T-helper 2 cell treated with Interferon-gamma antibody and Interleukin-4, amounts not matched to agents 5 μg/mL and 100 μg/mL, for 36 hours (primary cell): ENCODE measurements at regions not wholly inside any gene's neighbourhood (a gene's known extent, or its start where the extent isn't known, plus 50 kb on each side); places are given as distances from the start of the nearest gene placed in this dataset.
"Not testable (repeated sequence)": the region's sequence is repeated elsewhere in the genome, so short reads cannot be mapped to it uniquely, and the experiment has no call there.

ENCODE experiments used
- DNase-seq: peaks from one replicate; pipeline ENCODE4 v3.0.0; 2021; ENCODE audit warnings: low spot score
- H3K27ac Mint-ChIP-seq: one replicate; pipeline ENCODE4 v1.8.0; 2021; ENCODE audit warnings: mild to moderate bottlenecking, mixed read lengths
- H3K27me3 Mint-ChIP-seq: one replicate; pipeline ENCODE4 v1.8.0; 2021; ENCODE audit warnings: low read depth, mixed read lengths
- H3K36me3 Mint-ChIP-seq: one replicate; pipeline ENCODE4 v1.8.0; 2021; ENCODE audit warnings: low read depth, mixed read lengths
- H3K4me1 Mint-ChIP-seq: one replicate; pipeline ENCODE4 v1.8.0; 2021; ENCODE audit warnings: low read depth, mixed read lengths
- H3K4me3 Mint-ChIP-seq: one replicate; pipeline ENCODE4 v1.8.0; 2022; ENCODE audit warnings: mild to moderate bottlenecking, moderate library complexity, mixed read lengths
- H3K9me3 Mint-ChIP-seq: one replicate; pipeline ENCODE4 v1.8.0; 2021; ENCODE audit warnings: mixed read lengths

DNA sequence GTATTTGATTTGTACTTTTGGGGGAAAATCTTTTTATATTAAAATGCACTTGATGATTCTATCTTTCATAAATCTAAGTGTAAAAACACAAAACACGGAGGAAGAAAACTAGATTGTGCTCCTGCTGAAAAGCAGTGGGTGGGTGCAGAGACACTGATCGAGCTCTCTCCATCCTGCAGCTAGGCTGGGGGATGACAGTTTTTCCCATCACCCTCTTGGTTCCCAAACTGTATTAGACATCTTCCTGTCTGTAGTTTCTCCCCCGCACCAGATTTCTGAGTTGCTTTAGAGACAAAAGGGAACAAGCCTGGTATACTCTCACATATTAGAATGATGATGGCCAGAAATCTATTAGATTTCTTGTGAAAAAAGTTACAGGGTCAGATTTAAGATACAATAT lies 99.6 kb downstream of the FAM114A2 start:
- H3K4me3 Mint-ChIP-seq: no peak overlapping the region
- H3K4me1 Mint-ChIP-seq: no peaks in the 10 kb centered on the region
- DNase-seq: no peak
- H3K27ac Mint-ChIP-seq: no peak overlapping the region
- peaks cover 62% of the 10 kb centered on the region for H3K9me3 Mint-ChIP-seq
- no peaks in the 10 kb centered on the region for H3K36me3 Mint-ChIP-seq
- H3K27me3 Mint-ChIP-seq: no peaks in the 10 kb centered on the region

DNA sequence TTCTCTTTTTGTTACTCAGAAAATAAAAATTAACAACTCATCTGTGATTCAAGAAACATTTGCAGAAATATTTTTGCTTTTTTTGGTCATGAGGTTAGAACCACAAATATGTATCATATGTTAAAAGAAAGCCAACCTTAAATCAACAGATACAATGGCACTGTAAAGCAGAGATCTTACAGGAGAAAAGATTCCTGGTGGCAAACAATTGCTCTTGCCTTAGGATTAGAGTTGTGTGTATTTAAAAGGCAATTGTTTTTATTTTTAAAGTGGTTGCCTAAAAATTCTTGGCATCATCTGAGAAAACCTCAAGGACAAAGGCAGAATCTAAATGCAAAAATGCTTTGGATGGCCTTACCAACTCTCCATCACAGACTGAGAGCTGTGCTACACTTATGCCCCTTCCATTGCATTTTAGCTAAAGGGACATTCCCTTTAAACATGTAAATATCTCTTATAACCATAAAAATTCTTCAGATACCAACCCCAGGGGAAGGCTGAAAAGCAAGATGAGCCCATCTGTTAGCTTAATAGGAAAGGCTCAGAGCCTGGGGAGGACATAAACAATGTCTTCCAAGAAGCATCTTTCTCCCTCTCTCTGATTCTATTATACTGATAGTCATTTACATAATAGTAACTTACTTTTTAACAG lies 100.4 kb downstream of the FAM114A2 start:
- no peak overlapping the region for H3K27ac Mint-ChIP-seq
- no peak overlapping the region for H3K4me3 Mint-ChIP-seq
- H3K27me3 Mint-ChIP-seq: no peaks in the 10 kb centered on the region
- peaks cover 55% of the 10 kb centered on the region for H3K9me3 Mint-ChIP-seq
- no peaks in the 10 kb centered on the region for H3K4me1 Mint-ChIP-seq
- DNase-seq: no peak
- H3K36me3 Mint-ChIP-seq: no peaks in the 10 kb centered on the region

GRCh38 chr5:153937661-153938060 lies 101.0 kb downstream of the FAM114A2 start:
- no peaks in the 10 kb centered on the region for H3K27me3 Mint-ChIP-seq
- no peaks in the 10 kb centered on the region for H3K36me3 Mint-ChIP-seq
- H3K27ac Mint-ChIP-seq: no peak overlapping the region
- H3K9me3 Mint-ChIP-seq: peaks cover 52% of the 10 kb centered on the region
- no peak for DNase-seq
- no peaks in the 10 kb centered on the region for H3K4me1 Mint-ChIP-seq
- H3K4me3 Mint-ChIP-seq: no peak overlapping the region

DNA sequence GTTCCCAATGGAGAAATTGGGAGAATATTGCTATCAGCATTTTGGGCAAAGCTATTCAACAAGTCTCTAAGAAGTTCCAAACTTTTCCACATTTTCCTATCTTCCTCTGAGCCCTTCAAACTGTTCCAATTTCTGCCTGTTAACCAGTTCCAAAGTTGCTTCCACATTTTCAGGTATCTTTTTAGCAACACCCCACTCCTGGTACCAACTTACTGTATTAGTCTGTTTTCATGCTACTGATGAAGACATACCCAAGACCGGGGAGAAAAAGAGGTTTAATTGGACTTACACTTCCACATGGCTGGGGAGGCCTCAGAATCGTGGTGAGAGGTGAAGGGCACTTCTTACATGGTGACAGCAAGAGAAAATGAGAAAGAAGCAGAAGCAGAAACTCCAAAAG lies 103.6 kb downstream of the FAM114A2 start:
- DNase-seq, H3K4me3 Mint-ChIP-seq, H3K36me3 Mint-ChIP-seq, H3K27me3 Mint-ChIP-seq, H3K4me1 Mint-ChIP-seq, H3K27ac Mint-ChIP-seq: not testable (repeated sequence)
- H3K9me3 Mint-ChIP-seq: peaks cover 27% of the 10 kb centered on the region

- Mint-ChIP-seq H3K27me3 (no peaks in the 10 kb centered on the region), H3K4me3 (no peak overlapping the region), H3K27ac (no peak overlapping the region), H3K9me3 (no peaks in the 10 kb centered on the region), H3K4me1 (no peaks in the 10 kb centered on the region), H3K36me3 (no peaks in the 10 kb centered on the region)
- DNase-seq: no peak
Observed at GRCh38 chr5:153926201-153926600, 112.5 kb downstream of the FAM114A2 start.

- Mint-ChIP-seq H3K4me3 (no peak overlapping the region), H3K27me3 (no peaks in the 10 kb centered on the region), H3K4me1 (no peaks in the 10 kb centered on the region), H3K27ac (no peak overlapping the region), H3K36me3 (no peaks in the 10 kb centered on the region), H3K9me3 (no peaks in the 10 kb centered on the region)
- DNase-seq: no peak
Observed at GRCh38 chr5:153919161-153919560, 119.5 kb downstream of the FAM114A2 start.

DNA sequence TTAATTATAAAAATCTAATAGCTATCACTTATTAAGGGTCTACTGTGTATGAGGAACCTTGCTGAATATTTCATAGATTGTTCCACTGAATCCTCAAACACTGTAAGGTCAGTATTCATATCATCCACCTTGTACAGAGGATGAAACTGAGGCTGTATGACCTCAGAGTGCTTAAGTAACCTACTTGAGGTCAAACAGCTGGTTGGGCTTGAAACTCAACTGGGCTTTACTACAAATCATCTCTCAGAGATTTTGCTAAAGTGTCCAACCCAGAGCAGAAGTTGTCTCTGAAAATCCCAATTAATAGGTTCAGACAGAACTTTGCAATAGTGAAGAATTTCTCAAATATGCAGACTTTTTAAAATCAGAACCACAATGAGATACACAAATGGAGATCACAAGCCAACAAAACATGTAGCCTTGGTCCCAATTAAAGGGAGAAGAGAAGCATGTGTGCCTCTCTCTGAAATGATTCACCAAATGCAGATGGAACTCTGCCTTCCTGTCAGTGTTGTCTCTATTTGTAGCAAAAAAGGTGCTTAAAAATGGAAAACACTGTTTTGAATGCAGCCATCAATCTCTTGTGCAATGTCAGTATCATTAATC lies 131.4 kb downstream of the FAM114A2 start:
- H3K27ac Mint-ChIP-seq: no peak overlapping the region

GRCh38 chr5:153905219-153905618 lies 133.5 kb downstream of the FAM114A2 start:
- no peaks in the 10 kb centered on the region for H3K4me1 Mint-ChIP-seq
- H3K9me3 Mint-ChIP-seq: no peaks in the 10 kb centered on the region
- H3K27me3 Mint-ChIP-seq: no peaks in the 10 kb centered on the region
- no peak overlapping the region for H3K4me3 Mint-ChIP-seq
- no peaks in the 10 kb centered on the region for H3K36me3 Mint-ChIP-seq
- H3K27ac Mint-ChIP-seq: no peak overlapping the region
- DNase-seq: no peak

More for the DNA sequence above, 131.4 kb downstream of the FAM114A2 start:
- Mint-ChIP-seq H3K36me3 (no peaks in the 10 kb centered on the region), H3K27me3 (no peaks in the 10 kb centered on the region), H3K9me3 (no peaks in the 10 kb centered on the region), H3K4me1 (no peaks in the 10 kb centered on the region), H3K4me3 (no peak overlapping the region)
- DNase-seq: no peak

DNA sequence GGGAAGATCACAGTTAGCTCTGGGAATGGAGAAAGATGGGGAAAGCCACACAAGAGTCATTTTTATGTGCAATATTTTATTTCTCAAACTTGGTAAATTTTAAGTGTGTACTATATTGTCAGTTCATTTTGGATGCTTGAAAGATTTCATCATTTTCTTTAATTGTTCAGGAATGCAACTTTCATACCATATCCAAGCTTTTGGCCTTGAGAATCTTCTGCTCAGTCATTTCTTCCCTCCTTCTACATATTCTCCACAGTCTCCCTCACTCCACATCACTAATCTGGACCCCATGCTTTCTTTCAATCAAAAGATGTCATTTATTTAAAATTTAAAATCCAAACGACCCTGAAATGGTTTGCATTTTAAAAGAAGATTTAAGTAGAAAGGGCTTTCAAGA lies 135.4 kb downstream of the FAM114A2 start:
- Mint-ChIP-seq H3K9me3 (no peaks in the 10 kb centered on the region), H3K4me1 (no peaks in the 10 kb centered on the region), H3K36me3 (no peaks in the 10 kb centered on the region), H3K27ac (no peak overlapping the region), H3K4me3 (no peak overlapping the region), H3K27me3 (no peaks in the 10 kb centered on the region)
- DNase-seq: no peak

DNA sequence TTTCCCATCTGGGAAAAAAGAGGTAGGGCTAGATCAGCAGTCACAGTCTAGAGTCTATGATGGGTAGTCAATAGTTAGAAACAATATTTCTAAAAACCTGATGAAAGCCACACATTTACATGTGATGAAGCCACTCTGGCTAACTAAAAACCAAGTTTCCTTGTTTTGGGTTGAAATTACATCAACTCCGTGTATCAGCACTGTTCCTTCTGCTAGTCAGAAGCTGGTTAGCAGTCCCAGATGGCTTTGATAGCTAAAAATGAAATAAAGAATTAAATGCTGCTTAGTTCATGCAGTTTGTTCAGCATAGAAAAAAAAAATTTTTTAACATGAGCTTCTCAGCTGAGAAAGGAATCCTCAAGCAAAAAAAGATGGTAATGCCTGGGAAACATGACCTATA lies 136.7 kb downstream of the FAM114A2 start:
- no peaks in the 10 kb centered on the region for H3K4me1 Mint-ChIP-seq
- H3K27ac Mint-ChIP-seq: no peak overlapping the region
- H3K9me3 Mint-ChIP-seq: no peaks in the 10 kb centered on the region
- H3K36me3 Mint-ChIP-seq: no peaks in the 10 kb centered on the region
- no peaks in the 10 kb centered on the region for H3K27me3 Mint-ChIP-seq
- DNase-seq: no peak
- no peak overlapping the region for H3K4me3 Mint-ChIP-seq

GRCh38 chr5:153901449-153901848 lies 137.3 kb downstream of the FAM114A2 start:
- Mint-ChIP-seq H3K4me1 (no peaks in the 10 kb centered on the region), H3K9me3 (no peaks in the 10 kb centered on the region), H3K36me3 (no peaks in the 10 kb centered on the region), H3K27me3 (no peaks in the 10 kb centered on the region), H3K27ac (no peak overlapping the region), H3K4me3 (no peak overlapping the region)
- no peak for DNase-seq

DNA sequence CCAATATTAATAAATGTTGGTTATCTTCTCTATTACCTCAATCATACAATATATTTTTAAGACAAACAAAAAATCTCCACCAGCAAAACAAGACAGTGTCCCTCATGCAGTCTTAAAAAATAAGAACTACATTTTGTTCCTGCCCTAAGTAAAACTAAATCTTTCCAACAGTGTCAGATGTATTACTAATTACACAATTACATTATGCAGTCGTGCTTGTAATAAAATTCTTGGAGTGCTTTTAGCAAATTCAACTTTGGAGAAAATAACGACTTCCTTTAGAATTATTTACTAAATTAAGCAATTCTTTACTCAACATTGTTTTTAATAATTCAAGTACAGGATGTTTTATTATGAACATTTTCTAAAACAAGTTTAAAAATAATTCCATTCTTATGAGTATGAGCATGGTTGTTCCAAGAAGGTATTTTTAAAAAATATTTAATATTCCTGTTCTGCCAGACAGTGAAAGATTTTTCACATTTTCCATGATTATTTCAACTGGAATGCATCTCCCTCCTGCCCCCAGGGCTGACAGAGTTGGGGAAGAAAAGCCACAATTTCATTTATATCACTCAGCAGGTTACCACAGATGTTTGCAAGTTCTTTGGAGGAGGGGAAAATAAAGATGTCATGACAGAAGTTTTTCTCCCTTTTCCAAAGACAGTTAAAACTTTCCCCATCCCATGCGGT lies 137.9 kb downstream of the FAM114A2 start:
- Mint-ChIP-seq H3K4me3 (no peak overlapping the region), H3K27me3 (no peaks in the 10 kb centered on the region), H3K4me1 (no peaks in the 10 kb centered on the region), H3K36me3 (no peaks in the 10 kb centered on the region), H3K27ac (no peak overlapping the region), H3K9me3 (no peaks in the 10 kb centered on the region)
- no peak for DNase-seq

DNA sequence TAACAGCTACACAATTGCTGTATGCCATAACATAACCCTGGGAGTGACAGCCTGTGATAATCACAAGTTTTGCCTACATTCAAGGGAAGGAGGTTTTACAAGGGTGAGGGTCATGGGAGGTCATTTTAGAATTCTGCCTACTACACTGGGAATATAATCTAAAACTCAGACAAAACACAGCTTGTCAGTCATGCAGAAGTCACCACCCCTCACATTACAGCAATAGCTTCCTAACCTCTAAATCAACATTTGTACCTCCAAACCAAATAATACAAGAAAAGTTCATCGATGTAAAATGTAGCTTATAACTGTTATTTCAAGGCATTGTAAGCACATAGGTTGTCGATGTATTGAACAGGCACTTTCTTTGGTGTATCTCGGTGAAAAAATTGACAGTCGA lies 139.0 kb downstream of the FAM114A2 start:
- H3K27me3 Mint-ChIP-seq: no peaks in the 10 kb centered on the region
- H3K9me3 Mint-ChIP-seq: no peaks in the 10 kb centered on the region
- H3K4me3 Mint-ChIP-seq: no peak overlapping the region
- no peak for DNase-seq
- H3K4me1 Mint-ChIP-seq: no peaks in the 10 kb centered on the region
- H3K36me3 Mint-ChIP-seq: no peaks in the 10 kb centered on the region
- H3K27ac Mint-ChIP-seq: no peak overlapping the region

- H3K4me3 Mint-ChIP-seq: no peak overlapping the region
- H3K27me3 Mint-ChIP-seq: no peaks in the 10 kb centered on the region
- no peak for DNase-seq
- no peak overlapping the region for H3K27ac Mint-ChIP-seq
- H3K36me3 Mint-ChIP-seq: no peaks in the 10 kb centered on the region
- no peaks in the 10 kb centered on the region for H3K9me3 Mint-ChIP-seq
- H3K4me1 Mint-ChIP-seq: no peaks in the 10 kb centered on the region
Observed at GRCh38 chr5:153896701-153897100, 142.0 kb downstream of the FAM114A2 start.
